A549 (cell line): ENCODE measurements at regions not wholly inside any gene's neighbourhood (a gene's known extent, or its start where the extent isn't known, plus 50 kb on each side); places are given as distances from the start of the nearest gene placed in this dataset.

Experiments
- BHLHE40 ChIP-seq: IDR thresholded peaks from 2 replicates; pipeline ENCODE4 v1.6.1; 2012; ENCODE audit warnings: low read depth, low read length, inconsistent platforms
- MAZ ChIP-seq: fragments of 150-350 bp; IDR thresholded peaks from 2 replicates; pipeline ENCODE4 v1.6.1; 2014; ENCODE audit warnings: antibody characterized with exemption, low read depth, low read length, borderline replicate concordance
- RAD21 ChIP-seq, 2 experiments: fragments of >200 bp in 1 of 2; sonication (Bioruptor Twin) in 1 of 2; formaldehyde crosslinking in 1 of 2; IDR thresholded peaks in 1 of 2; conservative IDR thresholded peaks in 1 of 2; 2 replicates in 1 of 2; 3 replicates in 1 of 2; pipeline ENCODE4 v1.6.1; 2012 to 2018; ENCODE audit warnings: inconsistent platforms in 1 of 2
- TF ChIP-seq, protein P1 (sequence below): fragments of 200-600 bp; sonication (generic); IDR thresholded peaks from 2 replicates; pipeline ENCODE4 v1.6.1; 2016; ENCODE audit warnings: antibody characterized with exemption, mild to moderate bottlenecking, moderate library complexity
- TF ChIP-seq, protein P2 (sequence below): fragments of >200 bp; sonication (Bioruptor Twin); formaldehyde crosslinking; IDR thresholded peaks from 3 replicates; pipeline ENCODE4 v1.5.1; 2016

DNA sequence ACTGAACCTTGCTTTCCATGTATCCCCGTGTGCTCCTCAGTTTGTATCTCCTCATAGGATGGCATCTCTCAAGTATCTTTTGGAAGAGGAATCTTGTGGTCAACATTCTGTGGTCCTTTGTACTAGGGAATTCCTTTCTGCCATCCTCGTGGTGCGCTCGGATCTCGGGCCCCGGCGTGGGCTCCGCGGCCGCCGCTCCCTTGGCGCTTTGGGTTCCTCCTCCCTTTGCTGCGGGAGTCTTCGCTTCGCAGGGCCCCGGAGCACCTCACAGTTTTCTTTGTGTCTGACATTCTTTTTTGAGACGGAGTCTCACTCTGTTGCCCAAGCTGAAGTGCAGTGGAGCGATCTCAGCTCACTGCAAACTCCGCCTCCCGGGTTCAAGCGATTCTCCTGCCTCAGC lies 264.7 kb downstream of the IRS2 start:
- TF ChIP-seq, protein P1, sequence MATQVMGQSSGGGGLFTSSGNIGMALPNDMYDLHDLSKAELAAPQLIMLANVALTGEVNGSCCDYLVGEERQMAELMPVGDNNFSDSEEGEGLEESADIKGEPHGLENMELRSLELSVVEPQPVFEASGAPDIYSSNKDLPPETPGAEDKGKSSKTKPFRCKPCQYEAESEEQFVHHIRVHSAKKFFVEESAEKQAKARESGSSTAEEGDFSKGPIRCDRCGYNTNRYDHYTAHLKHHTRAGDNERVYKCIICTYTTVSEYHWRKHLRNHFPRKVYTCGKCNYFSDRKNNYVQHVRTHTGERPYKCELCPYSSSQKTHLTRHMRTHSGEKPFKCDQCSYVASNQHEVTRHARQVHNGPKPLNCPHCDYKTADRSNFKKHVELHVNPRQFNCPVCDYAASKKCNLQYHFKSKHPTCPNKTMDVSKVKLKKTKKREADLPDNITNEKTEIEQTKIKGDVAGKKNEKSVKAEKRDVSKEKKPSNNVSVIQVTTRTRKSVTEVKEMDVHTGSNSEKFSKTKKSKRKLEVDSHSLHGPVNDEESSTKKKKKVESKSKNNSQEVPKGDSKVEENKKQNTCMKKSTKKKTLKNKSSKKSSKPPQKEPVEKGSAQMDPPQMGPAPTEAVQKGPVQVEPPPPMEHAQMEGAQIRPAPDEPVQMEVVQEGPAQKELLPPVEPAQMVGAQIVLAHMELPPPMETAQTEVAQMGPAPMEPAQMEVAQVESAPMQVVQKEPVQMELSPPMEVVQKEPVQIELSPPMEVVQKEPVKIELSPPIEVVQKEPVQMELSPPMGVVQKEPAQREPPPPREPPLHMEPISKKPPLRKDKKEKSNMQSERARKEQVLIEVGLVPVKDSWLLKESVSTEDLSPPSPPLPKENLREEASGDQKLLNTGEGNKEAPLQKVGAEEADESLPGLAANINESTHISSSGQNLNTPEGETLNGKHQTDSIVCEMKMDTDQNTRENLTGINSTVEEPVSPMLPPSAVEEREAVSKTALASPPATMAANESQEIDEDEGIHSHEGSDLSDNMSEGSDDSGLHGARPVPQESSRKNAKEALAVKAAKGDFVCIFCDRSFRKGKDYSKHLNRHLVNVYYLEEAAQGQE, result no peak
- TF ChIP-seq, protein P2, sequence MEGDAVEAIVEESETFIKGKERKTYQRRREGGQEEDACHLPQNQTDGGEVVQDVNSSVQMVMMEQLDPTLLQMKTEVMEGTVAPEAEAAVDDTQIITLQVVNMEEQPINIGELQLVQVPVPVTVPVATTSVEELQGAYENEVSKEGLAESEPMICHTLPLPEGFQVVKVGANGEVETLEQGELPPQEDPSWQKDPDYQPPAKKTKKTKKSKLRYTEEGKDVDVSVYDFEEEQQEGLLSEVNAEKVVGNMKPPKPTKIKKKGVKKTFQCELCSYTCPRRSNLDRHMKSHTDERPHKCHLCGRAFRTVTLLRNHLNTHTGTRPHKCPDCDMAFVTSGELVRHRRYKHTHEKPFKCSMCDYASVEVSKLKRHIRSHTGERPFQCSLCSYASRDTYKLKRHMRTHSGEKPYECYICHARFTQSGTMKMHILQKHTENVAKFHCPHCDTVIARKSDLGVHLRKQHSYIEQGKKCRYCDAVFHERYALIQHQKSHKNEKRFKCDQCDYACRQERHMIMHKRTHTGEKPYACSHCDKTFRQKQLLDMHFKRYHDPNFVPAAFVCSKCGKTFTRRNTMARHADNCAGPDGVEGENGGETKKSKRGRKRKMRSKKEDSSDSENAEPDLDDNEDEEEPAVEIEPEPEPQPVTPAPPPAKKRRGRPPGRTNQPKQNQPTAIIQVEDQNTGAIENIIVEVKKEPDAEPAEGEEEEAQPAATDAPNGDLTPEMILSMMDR, result no peak
- no peak for TF ChIP-seq MAZ
- TF ChIP-seq BHLHE40, result no peak
- TF ChIP-seq RAD21 (conservative IDR thresholded peaks at IDR 0.05 in 1 of 2, IDR thresholded peaks at IDR 0.05 in 1 of 2), result no peak
